ENCODE measurements at regions not wholly inside any gene's neighbourhood (a gene's known extent, or its start where the extent isn't known, plus 50 kb on each side); places are given as distances from the start of the nearest gene placed in this dataset.

DNA sequence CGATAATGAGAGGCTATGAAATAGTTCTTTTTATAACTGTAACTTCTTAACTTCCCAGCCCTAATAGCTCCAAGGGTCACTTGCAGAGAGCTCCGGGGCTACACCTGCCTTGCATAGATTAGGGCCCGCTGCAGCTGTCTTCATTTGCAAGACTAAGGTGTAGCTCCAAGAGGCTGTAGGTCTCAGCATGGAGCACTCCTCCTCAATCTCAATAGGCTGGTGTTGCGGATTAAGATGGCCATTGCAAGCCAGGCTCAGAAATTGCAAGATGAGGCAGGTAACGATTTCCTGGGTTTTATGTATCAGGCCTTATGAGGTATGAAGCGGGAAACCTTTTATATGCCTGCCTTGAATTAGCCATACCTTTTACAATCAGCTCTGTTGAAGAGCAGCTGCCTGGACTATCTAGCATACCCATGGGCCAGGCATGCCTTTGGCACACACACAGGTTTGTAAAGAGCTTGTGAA, 185.7 kb downstream of the TM9SF2 start:
- no peak for TF ChIP-seq POLR2AphosphoS5 (IDR thresholded peaks at IDR 0.05; ENCODE audit: low read depth, low read length)
- TF ChIP-seq, protein P1, sequence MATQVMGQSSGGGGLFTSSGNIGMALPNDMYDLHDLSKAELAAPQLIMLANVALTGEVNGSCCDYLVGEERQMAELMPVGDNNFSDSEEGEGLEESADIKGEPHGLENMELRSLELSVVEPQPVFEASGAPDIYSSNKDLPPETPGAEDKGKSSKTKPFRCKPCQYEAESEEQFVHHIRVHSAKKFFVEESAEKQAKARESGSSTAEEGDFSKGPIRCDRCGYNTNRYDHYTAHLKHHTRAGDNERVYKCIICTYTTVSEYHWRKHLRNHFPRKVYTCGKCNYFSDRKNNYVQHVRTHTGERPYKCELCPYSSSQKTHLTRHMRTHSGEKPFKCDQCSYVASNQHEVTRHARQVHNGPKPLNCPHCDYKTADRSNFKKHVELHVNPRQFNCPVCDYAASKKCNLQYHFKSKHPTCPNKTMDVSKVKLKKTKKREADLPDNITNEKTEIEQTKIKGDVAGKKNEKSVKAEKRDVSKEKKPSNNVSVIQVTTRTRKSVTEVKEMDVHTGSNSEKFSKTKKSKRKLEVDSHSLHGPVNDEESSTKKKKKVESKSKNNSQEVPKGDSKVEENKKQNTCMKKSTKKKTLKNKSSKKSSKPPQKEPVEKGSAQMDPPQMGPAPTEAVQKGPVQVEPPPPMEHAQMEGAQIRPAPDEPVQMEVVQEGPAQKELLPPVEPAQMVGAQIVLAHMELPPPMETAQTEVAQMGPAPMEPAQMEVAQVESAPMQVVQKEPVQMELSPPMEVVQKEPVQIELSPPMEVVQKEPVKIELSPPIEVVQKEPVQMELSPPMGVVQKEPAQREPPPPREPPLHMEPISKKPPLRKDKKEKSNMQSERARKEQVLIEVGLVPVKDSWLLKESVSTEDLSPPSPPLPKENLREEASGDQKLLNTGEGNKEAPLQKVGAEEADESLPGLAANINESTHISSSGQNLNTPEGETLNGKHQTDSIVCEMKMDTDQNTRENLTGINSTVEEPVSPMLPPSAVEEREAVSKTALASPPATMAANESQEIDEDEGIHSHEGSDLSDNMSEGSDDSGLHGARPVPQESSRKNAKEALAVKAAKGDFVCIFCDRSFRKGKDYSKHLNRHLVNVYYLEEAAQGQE (IDR thresholded peaks at IDR 0.05; ENCODE audit: insufficient read depth in 1 of 2, low read depth in 2 of 2, low read length in 2 of 2), result no peak
- no peak for TF ChIP-seq SIN3A (IDR thresholded peaks at IDR 0.05; ENCODE audit: borderline replicate concordance, insufficient read depth, low read length)
- TF ChIP-seq TAF1 (IDR thresholded peaks at IDR 0.05; ENCODE audit: borderline replicate concordance, insufficient read depth, low read length), result no peak
- no peak for TF ChIP-seq FOXP2 (optimal IDR thresholded peaks at IDR 0.05; ENCODE audit: borderline replicate concordance, extremely low read depth, extremely low read length, insufficient read depth)

Data from PFSK-1 (cell line).